GM18868 (cell line): ENCODE measurements at regions not wholly inside any gene's neighbourhood (a gene's known extent, or its start where the extent isn't known, plus 50 kb on each side); places are given as distances from the start of the nearest gene placed in this dataset.

Experiments
- ATAC-seq: cut with Tn5 transposase; IDR thresholded peaks from one replicate; pipeline ENCODE4 v1.9.1; 2021; ENCODE audit warnings: mild to moderate bottlenecking, moderate library complexity; ENCODE audit not compliant: unreplicated experiment

- ATAC-seq: no peak
Observed at GRCh38 chr4:186885289-186885688, 161.6 kb upstream of the FAT1 start.

- no peak for ATAC-seq
Observed at GRCh38 chr4:186886759-186887158, 163.1 kb upstream of the FAT1 start.

- no peak for ATAC-seq
Observed at GRCh38 chr4:186887291-186887700, 163.6 kb upstream of the FAT1 start.

- ATAC-seq: no peak
Observed at GRCh38 chr4:186887752-186888151, 164.1 kb upstream of the FAT1 start.

GRCh38 chr4:186889876-186890643, 166.4 kb upstream of the FAT1 start:
- no peak for ATAC-seq

GRCh38 chr4:186891859-186892486, 168.3 kb upstream of the FAT1 start:
- no peak for ATAC-seq

GRCh38 chr4:186898367-186898766, 174.7 kb upstream of the FAT1 start:
- no peak for ATAC-seq

- ATAC-seq: no peak
Observed at GRCh38 chr4:186900232-186900900, 176.7 kb upstream of the FAT1 start.

GRCh38 chr4:186900984-186901383, 177.3 kb upstream of the FAT1 start:
- no peak for ATAC-seq

GRCh38 chr4:186901850-186902249, 178.2 kb upstream of the FAT1 start:
- ATAC-seq: no peak

- no peak for ATAC-seq
Observed at GRCh38 chr4:186902361-186902760, 178.7 kb upstream of the FAT1 start.

- peak; percentile 64 for ATAC-seq
Observed at GRCh38 chr4:186904101-186904500, 180.4 kb upstream of the FAT1 start.

GRCh38 chr4:186906722-186907121, 183.1 kb upstream of the FAT1 start:
- no peak for ATAC-seq

GRCh38 chr4:186910385-186910784, 186.7 kb upstream of the FAT1 start:
- ATAC-seq: no peak

- no peak for ATAC-seq
Observed at GRCh38 chr4:186912606-186913005, 188.9 kb upstream of the FAT1 start.

GRCh38 chr4:186915816-186916215, 192.2 kb upstream of the FAT1 start:
- ATAC-seq: no peak

GRCh38 chr4:186917136-186917535, 193.5 kb upstream of the FAT1 start:
- no peak for ATAC-seq

GRCh38 chr4:186918466-186918865, 194.8 kb upstream of the FAT1 start:
- ATAC-seq: no peak

GRCh38 chr4:186919340-186919739, 195.7 kb upstream of the FAT1 start:
- no peak for ATAC-seq

GRCh38 chr4:186920483-186920882, 196.8 kb upstream of the FAT1 start:
- no peak for ATAC-seq

GRCh38 chr4:186920992-186921391, 197.3 kb upstream of the FAT1 start:
- no peak for ATAC-seq

- ATAC-seq: no peak
Observed at GRCh38 chr4:186924723-186925122, 201.1 kb upstream of the FAT1 start.
